Hypothalamus (tissue), 51 donors: ENCODE measurements at regions not wholly inside any gene's neighbourhood (a gene's known extent, or its start where the extent isn't known, plus 50 kb on each side); places are given as distances from the start of the nearest gene placed in this dataset.
"Not testable (repeated sequence)": the region's sequence is repeated elsewhere in the genome, so short reads cannot be mapped to it uniquely, and the experiment has no call there.

Source experiments
- DNase-seq, 51 donors: peaks; one replicate each; lab custom pipeline; 2025; lab: John Stamatoyannopoulos, UW

GRCh38 chr14:28152453-28153044 lies 614.0 kb upstream of the FOXG1 start:
- no peak for DNase-seq

GRCh38 chr14:28157289-28157869 lies 609.2 kb upstream of the FOXG1 start:
- DNase-seq = no peak

DNA sequence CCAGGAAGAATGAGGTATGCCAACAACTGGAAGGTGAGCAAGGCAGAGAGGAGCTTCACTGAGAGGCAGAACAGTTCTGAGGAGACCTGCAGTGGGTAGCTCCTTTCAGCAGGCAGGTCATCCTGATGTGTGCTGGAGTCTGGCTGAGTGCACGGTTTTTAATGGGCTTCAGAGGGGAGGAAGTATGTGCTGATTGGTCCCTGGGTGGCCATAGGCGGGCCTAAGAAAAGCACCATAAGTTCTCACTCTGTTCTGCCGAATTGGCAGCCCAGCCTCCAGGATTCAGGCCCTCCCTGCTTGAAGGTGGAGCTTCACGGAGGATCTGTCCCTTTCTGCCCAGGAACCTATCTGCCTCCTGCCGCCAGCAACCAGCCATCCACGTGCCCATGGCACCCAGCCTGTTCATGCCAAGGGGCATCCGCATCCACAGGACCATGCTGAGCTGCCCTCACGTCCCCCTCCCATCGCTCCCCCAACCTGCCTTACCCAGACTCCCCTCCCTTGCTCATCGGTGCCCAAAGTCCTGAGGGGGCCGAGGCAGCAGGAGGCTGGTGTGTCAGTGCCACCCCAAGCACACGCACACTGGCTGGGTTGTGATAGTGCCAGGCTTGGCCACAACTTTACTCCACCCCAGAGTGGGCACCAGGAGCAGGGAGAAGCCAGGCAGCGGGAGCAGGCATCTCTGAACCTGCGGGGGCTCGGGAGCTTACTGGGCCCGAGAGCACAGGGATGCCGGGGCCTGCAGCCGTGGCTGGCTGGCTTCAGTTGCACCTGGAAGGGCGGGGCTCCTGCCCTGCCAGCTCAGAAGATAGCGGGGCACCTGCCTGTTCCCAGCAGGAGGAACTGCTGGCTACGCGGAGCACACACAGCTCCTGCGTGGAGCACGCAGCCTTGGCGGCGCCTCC lies 608.4 kb upstream of the FOXG1 start:
- no peak for DNase-seq

DNA sequence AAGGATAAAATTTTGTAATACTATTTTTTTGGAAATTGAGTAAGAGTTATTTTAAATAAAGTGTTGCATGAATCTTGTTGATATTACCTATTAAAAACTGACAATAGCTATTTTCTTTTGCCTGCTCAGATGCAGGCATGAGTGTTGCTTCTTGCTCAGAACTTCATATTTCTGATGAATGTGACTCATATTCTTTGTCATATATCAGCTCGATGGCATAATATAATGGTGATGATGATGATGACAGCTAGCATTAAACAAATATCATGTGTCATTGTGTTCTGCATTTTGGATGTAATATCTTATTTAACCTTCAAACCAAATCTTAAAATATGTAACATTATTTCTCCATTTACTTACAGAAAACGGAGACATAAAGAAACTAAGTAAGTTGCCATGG lies 605.5 kb upstream of the FOXG1 start:
- DNase-seq = no peak

GRCh38 chr14:28163233-28163632 lies 603.4 kb upstream of the FOXG1 start:
- DNase-seq = no peak

DNA sequence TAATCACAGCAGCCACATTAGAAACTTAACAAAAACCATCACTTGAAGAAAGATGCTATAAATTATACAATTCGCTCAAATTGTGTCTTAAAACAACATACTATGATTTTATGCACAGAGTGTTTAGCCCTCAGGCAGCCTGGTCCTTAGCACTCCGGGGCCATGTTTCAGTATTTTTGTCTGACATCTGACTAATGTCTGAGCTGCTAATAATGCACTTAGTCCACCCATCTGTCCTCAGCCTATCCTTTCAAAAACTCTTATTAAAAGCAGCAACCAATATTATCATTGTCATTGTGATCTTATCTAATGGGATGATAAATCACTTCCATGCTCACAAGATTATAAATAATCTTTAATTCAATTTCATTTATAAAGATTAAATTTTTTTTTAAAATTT lies 602.7 kb upstream of the FOXG1 start:
- DNase-seq = no peak

DNA sequence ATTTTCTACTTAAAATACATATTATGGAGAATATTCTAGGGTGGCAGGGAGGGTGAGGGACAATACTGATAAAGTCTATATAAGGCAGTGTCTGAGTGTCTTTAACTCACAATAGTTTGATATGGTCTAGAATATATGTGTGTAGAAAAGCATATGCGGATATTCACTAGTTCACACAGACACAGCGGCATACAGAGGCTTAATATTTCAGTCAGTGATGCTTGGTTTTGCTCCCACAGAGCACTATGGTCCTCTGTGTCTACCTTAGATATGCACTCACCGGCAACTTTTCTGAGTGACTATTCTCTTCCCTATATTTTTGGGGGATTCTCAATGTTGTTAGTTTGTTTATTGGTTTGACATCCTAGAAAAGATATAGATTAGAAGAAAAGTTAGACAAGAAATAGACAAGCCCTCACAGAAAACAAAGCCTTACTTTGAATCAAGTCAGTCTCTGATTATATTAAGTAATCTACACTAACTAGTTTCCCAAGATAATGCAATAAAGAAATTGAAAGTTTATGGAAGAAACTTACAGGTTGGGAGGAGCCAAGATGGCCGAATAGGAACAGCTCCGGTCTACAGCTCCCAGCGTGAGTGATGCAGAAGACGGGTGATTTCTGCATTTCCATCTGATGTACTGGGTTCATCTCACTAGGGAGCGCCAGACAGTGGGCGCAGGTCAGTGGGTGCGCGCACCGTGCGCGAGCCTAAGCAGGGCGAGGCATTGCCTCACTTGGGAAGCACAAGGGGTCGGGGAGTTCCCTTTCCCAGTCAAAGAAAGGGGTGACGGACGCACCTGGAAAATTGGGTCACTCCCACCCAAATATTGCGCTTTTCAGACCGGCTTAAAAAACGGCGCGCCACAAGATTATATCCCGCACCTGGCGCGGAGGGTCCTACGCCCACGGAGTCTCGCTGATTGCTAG lies 578.4 kb upstream of the FOXG1 start:
- DNase-seq = not testable (repeated sequence)

DNA sequence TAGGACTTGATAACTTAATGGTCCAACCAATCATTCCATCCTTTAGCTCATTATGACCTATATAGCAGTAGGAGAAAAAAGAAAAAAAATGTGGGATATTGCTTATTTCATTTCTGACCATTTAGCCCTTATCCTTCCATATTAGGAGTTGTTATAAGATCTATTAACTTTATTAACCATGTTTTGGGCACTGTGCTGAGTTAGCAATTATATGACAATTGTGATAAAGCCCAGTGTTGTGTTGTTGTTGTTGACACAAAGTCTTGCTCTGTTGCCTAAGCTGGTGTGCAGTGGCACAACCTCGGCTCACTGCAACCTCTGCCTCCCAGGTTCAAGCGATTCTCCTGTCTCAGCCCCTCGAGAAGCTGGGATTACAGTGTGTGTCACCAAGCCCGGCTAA lies 569.7 kb upstream of the FOXG1 start:
- no peak for DNase-seq

DNA sequence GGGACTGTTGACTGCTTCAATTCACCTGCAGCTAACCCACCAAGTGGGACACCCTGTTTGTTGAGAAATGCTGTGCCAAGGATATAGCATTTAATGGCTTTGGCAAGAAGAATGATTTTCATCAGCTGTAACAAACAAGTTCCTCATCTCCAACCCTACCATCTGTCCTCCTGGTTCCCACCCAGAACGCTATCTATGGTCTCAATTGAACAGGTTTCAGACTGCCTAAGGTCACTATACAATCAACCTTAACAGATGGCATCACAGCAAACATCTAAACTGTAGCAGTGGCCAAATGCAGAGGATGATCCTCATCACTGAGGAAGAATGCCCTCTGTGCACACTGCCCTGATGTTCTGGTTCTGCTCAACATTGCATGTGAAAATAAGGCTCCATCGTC lies 546.2 kb upstream of the FOXG1 start:
- no peak for DNase-seq

DNA sequence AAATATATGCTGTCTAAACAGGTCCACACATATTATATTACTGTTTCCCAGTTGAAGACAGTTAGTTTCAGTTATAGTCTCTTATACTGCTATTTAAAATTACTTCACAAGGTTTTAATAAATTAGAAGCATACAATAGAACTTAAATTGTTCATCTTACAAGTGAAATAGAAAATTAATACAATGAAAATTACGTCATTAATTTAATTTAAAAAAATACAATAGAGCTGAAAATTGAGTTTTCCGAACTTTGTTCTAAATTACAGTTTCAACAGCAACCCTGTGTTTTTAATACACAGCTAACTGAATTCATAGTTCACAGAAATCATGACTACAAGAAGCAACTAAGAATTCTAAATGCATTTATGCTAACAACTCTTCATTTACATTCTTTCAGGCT lies 525.7 kb upstream of the FOXG1 start:
- DNase-seq = no peak

- DNase-seq = no peak
Observed at GRCh38 chr14:28242895-28243294, 523.7 kb upstream of the FOXG1 start.

DNA sequence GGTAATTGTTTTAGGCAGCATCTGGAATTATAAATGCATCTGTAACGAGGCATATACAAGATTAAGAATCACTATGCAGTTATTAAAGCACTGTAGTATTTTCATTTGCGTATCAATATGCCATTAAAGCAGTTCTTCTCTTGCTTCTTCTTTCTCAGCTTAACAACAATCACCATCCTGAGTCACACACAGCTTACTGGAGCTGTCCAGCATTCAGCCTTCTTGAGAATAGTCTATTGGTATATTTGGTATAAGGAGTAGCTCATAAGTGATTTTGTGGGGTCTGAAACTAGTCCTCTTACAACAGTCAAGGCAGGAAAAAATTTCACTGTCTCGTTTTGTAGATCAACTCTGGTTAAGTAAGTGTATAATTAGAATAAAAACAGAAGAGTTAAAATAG lies 523.0 kb upstream of the FOXG1 start:
- DNase-seq = no peak

GRCh38 chr14:28245216-28245615 lies 521.4 kb upstream of the FOXG1 start:
- no peak for DNase-seq

GRCh38 chr14:28247491-28247890 lies 519.1 kb upstream of the FOXG1 start:
- no peak for DNase-seq

- not testable (repeated sequence) for DNase-seq
Observed at GRCh38 chr14:28252124-28252523, 514.5 kb upstream of the FOXG1 start.

DNA sequence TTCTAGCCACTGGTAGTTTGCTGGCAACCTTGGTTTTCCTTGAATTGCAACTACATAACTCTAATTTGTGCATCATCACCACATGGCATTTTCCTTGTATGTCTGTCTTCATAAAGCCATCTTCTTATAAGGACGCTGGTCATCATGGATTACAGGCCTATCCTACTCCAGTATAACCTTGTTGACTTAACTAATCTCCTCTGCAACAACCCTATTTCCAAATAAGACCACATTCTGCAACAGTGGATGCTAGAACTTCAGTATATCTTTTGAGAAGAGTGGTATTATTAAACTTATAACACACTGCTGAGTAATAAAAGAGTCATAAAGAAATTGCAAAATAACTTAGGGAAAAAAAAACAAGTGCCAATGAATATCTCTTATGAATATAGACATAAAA lies 511.8 kb upstream of the FOXG1 start:
- no peak for DNase-seq

GRCh38 chr14:28264306-28264705 lies 502.3 kb upstream of the FOXG1 start:
- DNase-seq = peak in 2 of 51 donors; percentile 3 to 4

DNA sequence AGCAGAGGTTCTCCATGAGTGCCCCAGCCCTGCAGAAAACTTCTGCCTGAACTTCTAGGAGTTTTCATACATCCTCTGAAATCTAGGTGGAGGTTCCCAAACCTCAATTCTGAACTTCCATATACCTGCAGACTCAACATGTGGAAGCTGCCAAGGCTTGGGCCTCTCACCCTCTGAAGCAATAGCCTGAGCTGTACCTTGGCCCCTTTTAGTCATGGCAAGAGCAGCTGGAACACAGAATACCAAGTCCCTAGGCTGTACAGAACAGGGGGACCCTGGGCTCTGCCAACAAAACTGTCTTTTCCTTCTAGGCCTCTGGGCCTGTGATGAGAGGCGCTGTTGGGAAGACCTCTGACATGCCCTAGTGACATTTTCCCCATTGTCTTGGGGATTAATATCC lies 494.3 kb upstream of the FOXG1 start:
- DNase-seq = no peak

GRCh38 chr14:28280530-28280929 lies 486.1 kb upstream of the FOXG1 start:
- no peak for DNase-seq

GRCh38 chr14:28280997-28281598 lies 485.5 kb upstream of the FOXG1 start:
- no peak for DNase-seq
